ENCODE measurements at regions not wholly inside any gene's neighbourhood (a gene's known extent, or its start where the extent isn't known, plus 50 kb on each side); places are given as distances from the start of the nearest gene placed in this dataset.

- TF ChIP-seq CTCF (IDR thresholded peaks at IDR 0.05 in 8 of 11, conservative IDR thresholded peaks at IDR 0.05 in 3 of 11) (no peak), POLR2A (IDR thresholded peaks at IDR 0.05) (no peak), POLR2AphosphoS5 (IDR thresholded peaks at IDR 0.05) (no peak)
Measured at GRCh38 chr3:115494826-115495225, 128.5 kb upstream of the GAP43 start.

Measured in spleen (tissue), 7 donors.